HepG2 (cell line): ENCODE measurements at regions not wholly inside any gene's neighbourhood (a gene's known extent, or its start where the extent isn't known, plus 50 kb on each side); places are given as distances from the start of the nearest gene placed in this dataset.

Experiments used
- ATF7 ChIP-seq, 2 experiments: fragments of 450-650 bp in 1 of 2; sonication (generic) in 1 of 2; formaldehyde crosslinking in 1 of 2; IDR thresholded peaks; 2 replicates each; pipeline versions ENCODE4 v1.4.0 to v1.6.1; 2016 to 2020; ENCODE audit warnings: antibody characterized with exemption in 1 of 2, mild to moderate bottlenecking in 1 of 2, missing genetic modification reagents in 1 of 2
- CENPX ChIP-seq: sonication (generic); formaldehyde crosslinking; IDR thresholded peaks from 2 replicates; pipeline ENCODE4 v1.9.0; 2021; ENCODE audit warnings: mild to moderate bottlenecking, missing genetic modification reagents, moderate library complexity
- CSRNP2 ChIP-seq: sonication (generic); formaldehyde crosslinking; conservative IDR thresholded peaks from 2 replicates; pipeline ENCODE4 v1.8.0; 2022; ENCODE audit warnings: low read depth, missing genetic modification reagents
- EP300 ChIP-seq, 3 experiments: sonication (generic) in 1 of 3; formaldehyde crosslinking in 1 of 3; IDR thresholded peaks; 2 replicates each; pipeline versions ENCODE4 v1.5.1 to v1.6.1; 2011 to 2020; ENCODE audit warnings: low read depth in 2 of 3, low read length in 2 of 3, borderline replicate concordance in 1 of 3, improper control_type of control experiment in 1 of 3, mild to moderate bottlenecking in 1 of 3, missing genetic modification reagents in 1 of 3, moderate library complexity in 1 of 3
- GATAD2A ChIP-seq: IDR thresholded peaks from 2 replicates; pipeline ENCODE4 v1.6.1; 2016
- MXD4 ChIP-seq: IDR thresholded peaks from 2 replicates; pipeline ENCODE4 v1.6.1; 2016; ENCODE audit warnings: mild to moderate bottlenecking, missing biosample characterization, missing genetic modification reagents
- NFE2L2 ChIP-seq: fragments of 150-350 bp; IDR thresholded peaks from 2 replicates; pipeline ENCODE4 v1.6.1; 2014; ENCODE audit warnings: low read length
- NR2F6 ChIP-seq, 2 experiments: IDR thresholded peaks; 2 replicates each; pipeline ENCODE4 v1.6.1; 2016; ENCODE audit warnings: antibody characterized with exemption in 1 of 2, mild to moderate bottlenecking in 1 of 2
- POGZ ChIP-seq: sonication (generic); formaldehyde crosslinking; IDR thresholded peaks from 2 replicates; pipeline ENCODE4 v1.4.0; 2020; ENCODE audit warnings: mild to moderate bottlenecking, missing genetic modification reagents
- PRDM10 ChIP-seq: sonication (generic); formaldehyde crosslinking; IDR thresholded peaks from 2 replicates; pipeline ENCODE4 v1.4.0; 2020; ENCODE audit warnings: low read depth, missing genetic modification reagents
- RAD21 ChIP-seq: fragments of 450-650 bp; formaldehyde crosslinking; IDR thresholded peaks from 2 replicates; pipeline ENCODE4 v1.5.0; 2020; ENCODE audit warnings: mild to moderate bottlenecking
- TEAD2 ChIP-seq: sonication (generic); formaldehyde crosslinking; IDR thresholded peaks from 2 replicates; pipeline ENCODE4 v1.9.0; 2021; ENCODE audit warnings: missing genetic modification reagents
- THAP11 ChIP-seq: IDR thresholded peaks from 2 replicates; pipeline ENCODE4 v1.6.1; 2016; ENCODE audit warnings: missing biosample characterization, missing genetic modification reagents
- ZFAT ChIP-seq: sonication (generic); formaldehyde crosslinking; conservative IDR thresholded peaks from 2 replicates; pipeline ENCODE4 v1.8.1; 2023; ENCODE audit warnings: missing genetic modification reagents, inconsistent platforms
- ZNF337 ChIP-seq: sonication (generic); formaldehyde crosslinking; IDR thresholded peaks from 2 replicates; pipeline ENCODE4 v1.5.1; 2020; ENCODE audit warnings: missing genetic modification reagents, low read depth, mild to moderate bottlenecking, borderline replicate concordance
- ZNF639 ChIP-seq: conservative IDR thresholded peaks from 2 replicates; pipeline ENCODE4 v1.6.1; 2018; ENCODE audit warnings: missing genetic modification reagents
- ZNF773 ChIP-seq: sonication (generic); formaldehyde crosslinking; IDR thresholded peaks from 2 replicates; pipeline ENCODE4 v1.4.0; 2020; ENCODE audit warnings: missing genetic modification reagents, borderline replicate concordance
- TF ChIP-seq, protein P1 (sequence below): sonication (generic); formaldehyde crosslinking; IDR thresholded peaks from 2 replicates; pipeline ENCODE4 v1.4.0; 2020; ENCODE audit warnings: missing genetic modification reagents, borderline replicate concordance

DNA sequence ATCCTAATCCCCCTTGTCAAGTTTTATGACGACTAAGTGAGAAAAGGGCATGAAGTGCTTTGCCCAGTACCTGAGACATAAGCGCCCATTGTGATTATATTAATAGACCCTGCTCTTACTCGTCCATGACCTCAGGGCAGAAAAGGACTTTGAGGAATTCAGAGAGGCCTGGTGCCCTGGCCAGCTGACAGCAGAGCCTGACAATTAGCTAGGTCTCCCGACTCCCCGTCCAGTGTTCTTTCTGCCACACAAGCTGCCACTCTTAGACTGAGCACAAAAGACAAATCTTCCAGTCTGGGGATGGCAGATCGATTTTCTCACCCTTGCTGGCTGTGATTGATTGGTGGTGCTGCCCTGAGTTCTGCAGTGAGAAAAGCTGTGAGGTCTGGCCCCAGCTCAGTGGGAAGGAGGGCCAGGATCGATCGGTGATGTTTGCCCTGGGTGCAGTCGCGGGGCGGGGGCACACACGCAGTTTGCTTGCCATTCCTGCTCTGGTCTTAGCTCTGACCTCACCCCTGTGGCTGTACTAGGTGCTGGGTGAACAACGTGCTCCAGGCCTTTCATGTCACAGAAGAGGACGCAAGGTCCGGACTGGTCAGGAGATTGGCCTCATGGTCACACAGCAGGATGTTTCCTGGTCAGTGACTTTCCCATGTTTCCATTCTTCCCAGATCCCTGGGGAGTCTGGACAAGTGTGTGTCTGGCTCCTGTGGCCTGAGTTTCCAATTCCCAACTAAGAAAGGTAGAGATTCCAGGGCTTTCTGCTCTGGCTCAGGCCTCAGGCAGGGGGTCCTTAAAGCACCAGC is 67.4 kb upstream of the TLE3 start (continued):
- TF ChIP-seq ZNF639 (CRISPR knock-in tag), result no peak
- TF ChIP-seq, protein P1, sequence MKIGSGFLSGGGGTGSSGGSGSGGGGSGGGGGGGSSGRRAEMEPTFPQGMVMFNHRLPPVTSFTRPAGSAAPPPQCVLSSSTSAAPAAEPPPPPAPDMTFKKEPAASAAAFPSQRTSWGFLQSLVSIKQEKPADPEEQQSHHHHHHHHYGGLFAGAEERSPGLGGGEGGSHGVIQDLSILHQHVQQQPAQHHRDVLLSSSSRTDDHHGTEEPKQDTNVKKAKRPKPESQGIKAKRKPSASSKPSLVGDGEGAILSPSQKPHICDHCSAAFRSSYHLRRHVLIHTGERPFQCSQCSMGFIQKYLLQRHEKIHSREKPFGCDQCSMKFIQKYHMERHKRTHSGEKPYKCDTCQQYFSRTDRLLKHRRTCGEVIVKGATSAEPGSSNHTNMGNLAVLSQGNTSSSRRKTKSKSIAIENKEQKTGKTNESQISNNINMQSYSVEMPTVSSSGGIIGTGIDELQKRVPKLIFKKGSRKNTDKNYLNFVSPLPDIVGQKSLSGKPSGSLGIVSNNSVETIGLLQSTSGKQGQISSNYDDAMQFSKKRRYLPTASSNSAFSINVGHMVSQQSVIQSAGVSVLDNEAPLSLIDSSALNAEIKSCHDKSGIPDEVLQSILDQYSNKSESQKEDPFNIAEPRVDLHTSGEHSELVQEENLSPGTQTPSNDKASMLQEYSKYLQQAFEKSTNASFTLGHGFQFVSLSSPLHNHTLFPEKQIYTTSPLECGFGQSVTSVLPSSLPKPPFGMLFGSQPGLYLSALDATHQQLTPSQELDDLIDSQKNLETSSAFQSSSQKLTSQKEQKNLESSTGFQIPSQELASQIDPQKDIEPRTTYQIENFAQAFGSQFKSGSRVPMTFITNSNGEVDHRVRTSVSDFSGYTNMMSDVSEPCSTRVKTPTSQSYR (CRISPR knock-in tag), result no peak
- no peak for TF ChIP-seq EP300 (IDR thresholded peaks at IDR 0.05; ENCODE audit: low read depth in 2 of 2, low read length in 2 of 2)
- no peak for TF ChIP-seq EP300 (CRISPR knock-in tag; IDR thresholded peaks at IDR 0.05; ENCODE audit: borderline replicate concordance)
- TF ChIP-seq CSRNP2 (CRISPR knock-in tag), result no peak
- no peak for TF ChIP-seq ZNF337 (CRISPR knock-in tag)
- TF ChIP-seq ATF7 (IDR thresholded peaks at IDR 0.05), result no peak
- TF ChIP-seq ATF7 (CRISPR knock-in tag; IDR thresholded peaks at IDR 0.05), result no peak
- TF ChIP-seq THAP11 (CRISPR knock-in tag), result no peak
- TF ChIP-seq POGZ (CRISPR knock-in tag), result no peak
- no peak for TF ChIP-seq ZFAT (CRISPR knock-in tag)
- TF ChIP-seq ZNF773, result no peak
- no peak for TF ChIP-seq TEAD2
- TF ChIP-seq PRDM10 (CRISPR knock-in tag), result no peak
- TF ChIP-seq MXD4, result no peak
- TF ChIP-seq RAD21 (CRISPR knock-in tag), result no peak
- TF ChIP-seq NFE2L2, result no peak
- peak; percentile 36; the same call in 1 of the 2 replicates for TF ChIP-seq NR2F6 (IDR thresholded peaks at IDR 0.05)
- no peak; the same call in 1 of the 2 replicates for TF ChIP-seq NR2F6 (CRISPR knock-in tag; IDR thresholded peaks at IDR 0.05)
- no peak for TF ChIP-seq CENPX (CRISPR knock-in tag)
- TF ChIP-seq GATAD2A (CRISPR knock-in tag), result peak; percentile 43; the same call in 1 of the 2 replicates
